Lung (tissue), 11 donors: ENCODE measurements at regions not wholly inside any gene's neighbourhood (a gene's known extent, or its start where the extent isn't known, plus 50 kb on each side); places are given as distances from the start of the nearest gene placed in this dataset.

ENCODE experiments used
- ATAC-seq: fragments of 200-7000 bp; cut with Tn5 transposase; one replicate; pipeline ENCODE4 v1.9.1; 2020; ENCODE audit warnings: moderate number of reproducible peaks; ENCODE audit not compliant: insufficient read depth, low FRiP score
- DNase-seq, 3 donors: peaks; one replicate each; pipeline ENCODE4 v3.0.0-alpha.2; 2013 to 2017
- H3K27ac ChIP-seq, 2 donors: one replicate each; pipeline ENCODE4 v1.5.1; 2013; ENCODE audit warnings: mild to moderate bottlenecking in 2 of 2, moderate library complexity in 2 of 2, control low read depth in 1 of 2, inconsistent platforms in 1 of 2, low read depth in 1 of 2, low read length in 1 of 2
- H3K27me3 ChIP-seq, 3 donors: one replicate each; pipeline ENCODE4 v1.5.1; 2013; ENCODE audit warnings: low read length in 2 of 3; ENCODE audit not compliant: control insufficient read depth in 3 of 3, insufficient read depth in 3 of 3
- H3K36me3 ChIP-seq, 4 donors: one replicate each; pipeline ENCODE4 v1.5.1; 2013; ENCODE audit warnings: low read length in 4 of 4, mild to moderate bottlenecking in 1 of 4, moderate library complexity in 1 of 4; ENCODE audit not compliant: control insufficient read depth in 4 of 4, insufficient read depth in 4 of 4
- H3K4me1 ChIP-seq, 5 donors: one replicate each; pipeline ENCODE4 v1.5.1; 2013; ENCODE audit warnings: low read length in 5 of 5, mild to moderate bottlenecking in 2 of 5, moderate library complexity in 1 of 5; ENCODE audit not compliant: control insufficient read depth in 5 of 5, insufficient read depth in 5 of 5
- H3K4me3 ChIP-seq: one replicate; pipeline ENCODE4 v1.5.1; 2013; ENCODE audit warnings: mild to moderate bottlenecking, control low read depth, moderate library complexity
- H3K9ac ChIP-seq, 2 donors: one replicate each; pipeline ENCODE4 v1.5.1; 2013; ENCODE audit warnings: low read length in 2 of 2, control low read depth in 1 of 2; ENCODE audit not compliant: insufficient read depth in 1 of 2
- H3K9me3 ChIP-seq, 4 donors: one replicate each; pipeline ENCODE4 v1.5.1; 2013; ENCODE audit warnings: low read length in 3 of 4, mild to moderate bottlenecking in 1 of 4, moderate library complexity in 1 of 4; ENCODE audit not compliant: control insufficient read depth in 4 of 4, insufficient read depth in 3 of 4
- WGBS, 2 donors: extraction: QIAGEN DNeasy Blood & Tissue Kit; methylation state at CpG; one replicate each; pipeline ENCODE4 v1.1.7; 2013; 5-methylcytosine and 5-hydroxymethylcytosine counted together
- TF ChIP-seq, protein P1 (sequence below): IDR thresholded peaks from 2 replicates; pipeline ENCODE4 v1.5.1; 2012; ENCODE audit warnings: mild to moderate bottlenecking; ENCODE audit errors: control extremely low read depth, extremely low read depth
- donor health status: control.
- donor health status: control.
- donor health status: Bipolar disorder and iron deficiency.
- donor health status: healthy.
- donor health status: DM: yes; HTN: yes; CAD: no.

DNA sequence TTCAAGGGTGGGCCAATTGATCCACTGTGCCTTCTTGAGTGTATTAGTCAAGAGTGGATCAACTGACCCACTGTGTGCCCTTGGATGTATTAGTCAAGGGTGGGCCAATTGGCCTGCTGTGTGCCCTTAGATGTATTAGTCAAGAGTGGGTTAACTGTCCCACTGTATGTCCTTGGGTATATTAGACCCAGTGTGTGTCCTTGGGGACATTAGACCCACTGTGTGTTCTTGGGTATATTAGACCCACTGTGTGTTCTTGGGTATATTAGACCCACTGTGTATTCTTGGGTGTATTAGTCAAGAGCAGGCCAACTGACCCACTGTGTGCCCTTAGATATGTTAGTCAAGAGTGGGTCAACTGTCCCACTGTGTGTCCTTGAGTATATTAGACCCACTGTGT lies 601.8 kb downstream of the TYW1 start:
- TF ChIP-seq, protein P1, sequence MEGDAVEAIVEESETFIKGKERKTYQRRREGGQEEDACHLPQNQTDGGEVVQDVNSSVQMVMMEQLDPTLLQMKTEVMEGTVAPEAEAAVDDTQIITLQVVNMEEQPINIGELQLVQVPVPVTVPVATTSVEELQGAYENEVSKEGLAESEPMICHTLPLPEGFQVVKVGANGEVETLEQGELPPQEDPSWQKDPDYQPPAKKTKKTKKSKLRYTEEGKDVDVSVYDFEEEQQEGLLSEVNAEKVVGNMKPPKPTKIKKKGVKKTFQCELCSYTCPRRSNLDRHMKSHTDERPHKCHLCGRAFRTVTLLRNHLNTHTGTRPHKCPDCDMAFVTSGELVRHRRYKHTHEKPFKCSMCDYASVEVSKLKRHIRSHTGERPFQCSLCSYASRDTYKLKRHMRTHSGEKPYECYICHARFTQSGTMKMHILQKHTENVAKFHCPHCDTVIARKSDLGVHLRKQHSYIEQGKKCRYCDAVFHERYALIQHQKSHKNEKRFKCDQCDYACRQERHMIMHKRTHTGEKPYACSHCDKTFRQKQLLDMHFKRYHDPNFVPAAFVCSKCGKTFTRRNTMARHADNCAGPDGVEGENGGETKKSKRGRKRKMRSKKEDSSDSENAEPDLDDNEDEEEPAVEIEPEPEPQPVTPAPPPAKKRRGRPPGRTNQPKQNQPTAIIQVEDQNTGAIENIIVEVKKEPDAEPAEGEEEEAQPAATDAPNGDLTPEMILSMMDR = no peak
- no peak for DNase-seq
- H3K27me3 ChIP-seq = peaks cover 0 to 4% (median 0%) of the 10 kb centered on the region in 3 donors
- H3K36me3 ChIP-seq = no peaks in the 10 kb centered on the region
- no peak overlapping the region for H3K4me3 ChIP-seq
- no peak overlapping the region for H3K9ac ChIP-seq
- peaks cover 0 to 2% (median 0%) of the 10 kb centered on the region in 4 donors for H3K9me3 ChIP-seq
- ATAC-seq = no peak
- H3K4me1 ChIP-seq = peaks cover 0 to 4% (median 0%) of the 10 kb centered on the region in 5 donors
- no peak overlapping the region for H3K27ac ChIP-seq

DNA sequence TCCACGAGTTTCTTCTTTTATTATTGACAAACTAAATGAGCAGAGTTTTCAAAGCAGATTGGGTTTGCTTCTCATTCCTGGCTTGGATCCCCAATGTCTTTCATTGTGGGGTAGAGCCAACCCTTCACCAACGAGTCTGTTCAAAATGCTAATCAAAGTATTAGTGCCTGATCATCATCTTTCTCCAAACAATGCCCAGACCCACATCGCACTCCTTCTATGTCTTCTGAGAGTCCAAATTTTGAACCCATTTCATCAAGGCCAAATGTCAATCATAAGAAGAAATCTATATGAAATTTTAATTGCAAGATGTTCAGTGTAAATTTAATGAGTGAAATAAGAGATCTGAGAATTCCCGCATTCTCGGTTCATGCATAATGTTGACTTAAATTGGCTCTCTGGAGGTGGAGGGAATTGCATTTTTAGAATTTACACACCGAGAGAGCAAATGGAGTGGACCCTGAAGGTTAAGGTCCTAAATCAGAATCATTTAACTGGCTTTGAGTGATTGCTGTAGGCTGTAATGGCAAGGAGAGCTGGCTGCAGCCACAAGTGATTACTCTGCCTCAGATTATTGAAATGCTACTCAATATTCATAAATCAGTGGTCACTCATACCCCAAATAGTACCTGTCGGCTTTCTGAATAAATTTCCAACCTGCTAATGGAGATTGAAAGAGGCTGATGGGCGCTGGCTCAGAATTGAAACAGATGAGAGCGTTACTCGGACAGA lies 602.9 kb downstream of the TYW1 start:
- peaks cover 0 to 4% (median 0%) of the 10 kb centered on the region in 3 donors for H3K27me3 ChIP-seq
- H3K27ac ChIP-seq = no peak overlapping the region
- ATAC-seq (no peak), DNase-seq (no peak)
- H3K4me1 ChIP-seq = peaks cover 0 to 1% (median 0%) of the 10 kb centered on the region in 5 donors
- TF ChIP-seq, protein P1 = no peak
- H3K4me3 ChIP-seq = no peak overlapping the region
- no peak overlapping the region for H3K9ac ChIP-seq
- no peaks in the 10 kb centered on the region for H3K36me3 ChIP-seq
- 89 to 90% methylated on average over 10 of the region's 10 CpGs for WGBS, 2 donors
- peaks cover 0 to 2% (median 0%) of the 10 kb centered on the region in 4 donors for H3K9me3 ChIP-seq

GRCh38 chr7:67602246-67602887 lies 605.7 kb downstream of the TYW1 start:
- Histone ChIP-seq H3K36me3 (no peaks in the 10 kb centered on the region), H3K4me1 (peaks cover 0 to 1% (median 0%) of the 10 kb centered on the region in 5 donors), H3K4me3 (no peak overlapping the region), H3K27me3 (peaks cover 0 to 4% (median 0%) of the 10 kb centered on the region in 3 donors), H3K9ac (no peak overlapping the region), H3K27ac (no peak overlapping the region), H3K9me3 (peaks cover 0 to 14% (median 4%) of the 10 kb centered on the region in 4 donors)
- WGBS, 2 donors = 86 to 87% methylated on average over 12 of the region's 12 CpGs
- no peak for ATAC-seq
- DNase-seq = no peak
- TF ChIP-seq, protein P1 = no peak
